Fibroblast of mammary gland (primary cell): ENCODE measurements at regions not wholly inside any gene's neighbourhood (a gene's known extent, or its start where the extent isn't known, plus 50 kb on each side); places are given as distances from the start of the nearest gene placed in this dataset.
A peak's percentile ranks its signal among the peaks of the same experiment; 100 is the strongest.

Experiments
- DNase-seq: peaks from one replicate; pipeline ENCODE4 v3.0.0-alpha.2; 2010; ENCODE audit warnings: low read depth
- H3K4me3 ChIP-seq: 2 replicates; pipeline ENCODE4 v1.5.1; 2011; ENCODE audit warnings: low read depth, mild to moderate bottlenecking, low read length, moderate library complexity; ENCODE audit not compliant: control insufficient read depth
- TF ChIP-seq, protein P1 (sequence below): conservative IDR thresholded peaks from 2 replicates; pipeline ENCODE4 v1.5.1; 2011; ENCODE audit warnings: low read depth, low read length, inconsistent platforms; ENCODE audit not compliant: control insufficient read depth, insufficient read depth

DNA sequence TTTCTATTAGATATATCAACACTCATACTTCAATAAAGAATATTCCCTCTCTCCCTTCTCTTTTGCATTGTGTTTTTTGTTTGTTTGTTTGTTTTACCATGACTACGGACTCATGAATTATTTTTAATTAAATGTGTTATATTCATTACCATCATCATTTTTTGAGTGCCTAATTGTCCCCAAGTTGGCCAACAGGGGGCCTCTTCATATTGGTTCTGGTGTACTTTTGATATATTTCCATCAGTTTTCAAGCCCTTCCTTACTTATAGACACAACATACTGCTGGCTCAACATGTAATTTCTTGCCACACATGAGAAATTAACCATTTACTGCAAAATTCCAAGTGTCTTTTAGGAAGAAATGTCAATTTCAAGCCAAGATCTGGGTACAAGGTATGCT, 54.5 kb upstream of the GPC6 start:
- DNase-seq = peak; percentile 11
- TF ChIP-seq, protein P1, sequence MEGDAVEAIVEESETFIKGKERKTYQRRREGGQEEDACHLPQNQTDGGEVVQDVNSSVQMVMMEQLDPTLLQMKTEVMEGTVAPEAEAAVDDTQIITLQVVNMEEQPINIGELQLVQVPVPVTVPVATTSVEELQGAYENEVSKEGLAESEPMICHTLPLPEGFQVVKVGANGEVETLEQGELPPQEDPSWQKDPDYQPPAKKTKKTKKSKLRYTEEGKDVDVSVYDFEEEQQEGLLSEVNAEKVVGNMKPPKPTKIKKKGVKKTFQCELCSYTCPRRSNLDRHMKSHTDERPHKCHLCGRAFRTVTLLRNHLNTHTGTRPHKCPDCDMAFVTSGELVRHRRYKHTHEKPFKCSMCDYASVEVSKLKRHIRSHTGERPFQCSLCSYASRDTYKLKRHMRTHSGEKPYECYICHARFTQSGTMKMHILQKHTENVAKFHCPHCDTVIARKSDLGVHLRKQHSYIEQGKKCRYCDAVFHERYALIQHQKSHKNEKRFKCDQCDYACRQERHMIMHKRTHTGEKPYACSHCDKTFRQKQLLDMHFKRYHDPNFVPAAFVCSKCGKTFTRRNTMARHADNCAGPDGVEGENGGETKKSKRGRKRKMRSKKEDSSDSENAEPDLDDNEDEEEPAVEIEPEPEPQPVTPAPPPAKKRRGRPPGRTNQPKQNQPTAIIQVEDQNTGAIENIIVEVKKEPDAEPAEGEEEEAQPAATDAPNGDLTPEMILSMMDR = peak; percentile 37
- H3K4me3 ChIP-seq = no peak overlapping the region

DNA sequence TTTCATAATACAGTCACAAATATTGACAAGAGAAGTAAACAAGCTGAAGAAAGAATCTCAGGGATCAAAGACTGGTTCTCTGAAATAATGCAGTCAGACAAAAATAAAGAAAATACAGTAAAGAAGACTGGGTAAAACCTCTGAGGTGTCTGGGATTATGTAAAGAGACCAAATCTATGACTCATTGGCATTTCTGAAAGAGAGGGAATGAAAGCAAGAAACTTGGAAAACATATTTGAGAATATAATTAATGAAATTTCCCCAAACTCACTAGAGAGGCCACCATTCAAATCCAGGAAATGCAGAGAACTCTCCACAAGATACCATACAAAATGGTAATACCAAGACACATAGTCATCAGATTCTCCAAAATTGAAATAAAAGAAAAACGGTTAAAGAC, 53.0 kb upstream of the GPC6 start:
- no peak overlapping the region for H3K4me3 ChIP-seq
- no peak for DNase-seq
- TF ChIP-seq, protein P1 = no peak

DNA sequence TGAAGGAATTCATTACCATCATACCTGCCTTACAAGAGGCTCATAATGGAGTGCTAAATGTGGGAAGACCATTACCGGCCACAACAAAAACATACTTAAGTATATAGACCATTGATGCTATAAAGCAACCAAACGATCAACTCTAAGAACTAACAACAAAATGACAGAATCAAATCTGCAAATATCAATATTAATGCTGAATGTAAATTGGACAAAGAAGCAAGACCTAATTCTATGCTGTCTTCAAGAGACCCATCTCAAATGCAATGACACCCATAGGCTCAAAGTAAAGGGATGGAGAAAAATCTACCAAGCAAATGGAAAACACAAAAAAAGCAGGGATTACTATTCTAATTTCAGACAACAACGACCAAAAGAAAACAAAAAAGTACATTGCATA, 52.3 kb upstream of the GPC6 start:
- H3K4me3 ChIP-seq = no peak overlapping the region
- no peak for DNase-seq
- TF ChIP-seq, protein P1 = no peak
